GM12878 (cell line): ENCODE measurements at regions not wholly inside any gene's neighbourhood (a gene's known extent, or its start where the extent isn't known, plus 50 kb on each side); places are given as distances from the start of the nearest gene placed in this dataset.

Source experiments
- FOS ChIP-seq: IDR thresholded peaks from 3 replicates; pipeline ENCODE4 v1.6.1; 2011; ENCODE audit warnings: borderline replicate concordance; ENCODE audit not compliant: insufficient read length; ENCODE audit errors: extremely low read depth
- JUNB ChIP-seq: IDR thresholded peaks from 2 replicates; pipeline ENCODE4 v1.6.1; 2016; ENCODE audit warnings: antibody characterized with exemption, mild to moderate bottlenecking
- MXI1 ChIP-seq: fragments of 150-350 bp; IDR thresholded peaks from 2 replicates; pipeline ENCODE4 v1.6.1; 2011; ENCODE audit warnings: low read depth, mild to moderate bottlenecking, inconsistent platforms, low read length, improper control_type of control experiment
- SP1 ChIP-seq: IDR thresholded peaks from one replicate; pipeline ENCODE4 v1.6.1; 2011; ENCODE audit warnings: low read depth, low read length
- SPI1 ChIP-seq: IDR thresholded peaks from 2 replicates; pipeline ENCODE4 v1.6.1; 2011; ENCODE audit warnings: low read depth, mild to moderate bottlenecking, low read length, moderate library complexity, borderline replicate concordance; ENCODE audit not compliant: insufficient read depth
- SUPT20H ChIP-seq: IDR thresholded peaks from 2 replicates; pipeline ENCODE4 v1.6.1; 2011; ENCODE audit warnings: low read depth, mild to moderate bottlenecking, low read length, moderate library complexity, borderline replicate concordance; ENCODE audit not compliant: control insufficient read depth
- TAF1 ChIP-seq: IDR thresholded peaks from 2 replicates; pipeline ENCODE4 v1.6.1; 2011; ENCODE audit warnings: mild to moderate bottlenecking, low read depth, low read length, borderline replicate concordance
- WRNIP1 ChIP-seq: IDR thresholded peaks from 2 replicates; pipeline ENCODE4 v1.6.1; 2011; ENCODE audit warnings: low read depth, low read length, improper control_type of control experiment, borderline replicate concordance
- ZBTB40 ChIP-seq: fragments of 450-650 bp; IDR thresholded peaks from 2 replicates; pipeline ENCODE4 v1.6.1; 2016; ENCODE audit warnings: mild to moderate bottlenecking, moderate library complexity, borderline replicate concordance
- TF ChIP-seq, protein P1 (sequence below): IDR thresholded peaks from 2 replicates; pipeline ENCODE4 v1.6.1; 2011; ENCODE audit warnings: borderline replicate concordance, low read depth, mild to moderate bottlenecking, moderate library complexity, low read length; ENCODE audit not compliant: insufficient read depth, poor library complexity, severe bottlenecking
- TF ChIP-seq, protein P2 (sequence below): fragments of 450-650 bp; conservative IDR thresholded peaks from 2 replicates; pipeline ENCODE4 v1.6.1; 2017; ENCODE audit warnings: mild to moderate bottlenecking, moderate library complexity

- TF ChIP-seq, protein P1, sequence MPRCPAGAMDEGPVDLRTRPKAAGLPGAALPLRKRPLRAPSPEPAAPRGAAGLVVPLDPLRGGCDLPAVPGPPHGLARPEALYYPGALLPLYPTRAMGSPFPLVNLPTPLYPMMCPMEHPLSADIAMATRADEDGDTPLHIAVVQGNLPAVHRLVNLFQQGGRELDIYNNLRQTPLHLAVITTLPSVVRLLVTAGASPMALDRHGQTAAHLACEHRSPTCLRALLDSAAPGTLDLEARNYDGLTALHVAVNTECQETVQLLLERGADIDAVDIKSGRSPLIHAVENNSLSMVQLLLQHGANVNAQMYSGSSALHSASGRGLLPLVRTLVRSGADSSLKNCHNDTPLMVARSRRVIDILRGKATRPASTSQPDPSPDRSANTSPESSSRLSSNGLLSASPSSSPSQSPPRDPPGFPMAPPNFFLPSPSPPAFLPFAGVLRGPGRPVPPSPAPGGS, result no peak
- no peak for TF ChIP-seq JUNB
- no peak for TF ChIP-seq MXI1
- TF ChIP-seq SUPT20H, result no peak
- no peak for TF ChIP-seq SPI1
- TF ChIP-seq SP1, result no peak
- TF ChIP-seq, protein P2, sequence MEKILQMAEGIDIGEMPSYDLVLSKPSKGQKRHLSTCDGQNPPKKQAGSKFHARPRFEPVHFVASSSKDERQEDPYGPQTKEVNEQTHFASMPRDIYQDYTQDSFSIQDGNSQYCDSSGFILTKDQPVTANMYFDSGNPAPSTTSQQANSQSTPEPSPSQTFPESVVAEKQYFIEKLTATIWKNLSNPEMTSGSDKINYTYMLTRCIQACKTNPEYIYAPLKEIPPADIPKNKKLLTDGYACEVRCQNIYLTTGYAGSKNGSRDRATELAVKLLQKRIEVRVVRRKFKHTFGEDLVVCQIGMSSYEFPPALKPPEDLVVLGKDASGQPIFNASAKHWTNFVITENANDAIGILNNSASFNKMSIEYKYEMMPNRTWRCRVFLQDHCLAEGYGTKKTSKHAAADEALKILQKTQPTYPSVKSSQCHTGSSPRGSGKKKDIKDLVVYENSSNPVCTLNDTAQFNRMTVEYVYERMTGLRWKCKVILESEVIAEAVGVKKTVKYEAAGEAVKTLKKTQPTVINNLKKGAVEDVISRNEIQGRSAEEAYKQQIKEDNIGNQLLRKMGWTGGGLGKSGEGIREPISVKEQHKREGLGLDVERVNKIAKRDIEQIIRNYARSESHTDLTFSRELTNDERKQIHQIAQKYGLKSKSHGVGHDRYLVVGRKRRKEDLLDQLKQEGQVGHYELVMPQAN, result no peak
- no peak for TF ChIP-seq WRNIP1
- TF ChIP-seq FOS, result no peak
- no peak for TF ChIP-seq ZBTB40
- TF ChIP-seq TAF1, result no peak
Observed at GRCh38 chr22:49233507-49234100, 594.1 kb downstream of the BRD1 start (continued).
